PC-3 (cell line): ENCODE measurements at regions not wholly inside any gene's neighbourhood (a gene's known extent, or its start where the extent isn't known, plus 50 kb on each side); places are given as distances from the start of the nearest gene placed in this dataset.

ENCODE experiments used
- EZH2 ChIP-seq: fragments of 300-600 bp; sonication (generic); IDR thresholded peaks from one replicate; pipeline ENCODE4 v1.6.1; 2017; ENCODE audit warnings: antibody characterized with exemption, mild to moderate bottlenecking, low read length; ENCODE audit not compliant: unreplicated experiment
- EZH2phosphoT487 ChIP-seq: fragments of 300-600 bp; sonication (generic); IDR thresholded peaks from 2 replicates; pipeline ENCODE4 v1.6.1; 2018; ENCODE audit warnings: mild to moderate bottlenecking, antibody characterized with exemption, low read length, borderline replicate concordance
- TF ChIP-seq, protein P1 (sequence below): fragments of 300-600 bp; sonication (generic); conservative IDR thresholded peaks from 2 replicates; pipeline ENCODE4 v1.5.1; 2017; ENCODE audit warnings: antibody characterized with exemption, low read depth, mild to moderate bottlenecking, low read length

- TF ChIP-seq, protein P1, sequence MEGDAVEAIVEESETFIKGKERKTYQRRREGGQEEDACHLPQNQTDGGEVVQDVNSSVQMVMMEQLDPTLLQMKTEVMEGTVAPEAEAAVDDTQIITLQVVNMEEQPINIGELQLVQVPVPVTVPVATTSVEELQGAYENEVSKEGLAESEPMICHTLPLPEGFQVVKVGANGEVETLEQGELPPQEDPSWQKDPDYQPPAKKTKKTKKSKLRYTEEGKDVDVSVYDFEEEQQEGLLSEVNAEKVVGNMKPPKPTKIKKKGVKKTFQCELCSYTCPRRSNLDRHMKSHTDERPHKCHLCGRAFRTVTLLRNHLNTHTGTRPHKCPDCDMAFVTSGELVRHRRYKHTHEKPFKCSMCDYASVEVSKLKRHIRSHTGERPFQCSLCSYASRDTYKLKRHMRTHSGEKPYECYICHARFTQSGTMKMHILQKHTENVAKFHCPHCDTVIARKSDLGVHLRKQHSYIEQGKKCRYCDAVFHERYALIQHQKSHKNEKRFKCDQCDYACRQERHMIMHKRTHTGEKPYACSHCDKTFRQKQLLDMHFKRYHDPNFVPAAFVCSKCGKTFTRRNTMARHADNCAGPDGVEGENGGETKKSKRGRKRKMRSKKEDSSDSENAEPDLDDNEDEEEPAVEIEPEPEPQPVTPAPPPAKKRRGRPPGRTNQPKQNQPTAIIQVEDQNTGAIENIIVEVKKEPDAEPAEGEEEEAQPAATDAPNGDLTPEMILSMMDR, result no peak
- no peak for TF ChIP-seq EZH2
- no peak for TF ChIP-seq EZH2phosphoT487
Observed at GRCh38 chr13:111434578-111435159, 114.2 kb downstream of the TEX29 start.
